ENCODE measurements at regions not wholly inside any gene's neighbourhood (a gene's known extent, or its start where the extent isn't known, plus 50 kb on each side); places are given as distances from the start of the nearest gene placed in this dataset.

GRCh38 chr5:68465133-68465532, 249.6 kb downstream of the PIK3R1 start:
- TF ChIP-seq CTCF (IDR thresholded peaks at IDR 0.05; ENCODE audit: low read depth, low read length, poor library complexity, severe bottlenecking) = no peak
- TF ChIP-seq EZH2phosphoT487 (IDR thresholded peaks at IDR 0.05; ENCODE audit: borderline replicate concordance, low read length) = no peak

Data from DOHH2 (cell line).